Nephron progenitor cell (in vitro differentiated cells): ENCODE measurements at regions not wholly inside any gene's neighbourhood (a gene's known extent, or its start where the extent isn't known, plus 50 kb on each side); places are given as distances from the start of the nearest gene placed in this dataset.
A peak's percentile ranks its signal among the peaks of the same experiment; 100 is the strongest.

Experiments
- DNase-seq: peaks from one replicate; pipeline ENCODE4 v3.0.0; 2021
- H3K27ac Mint-ChIP-seq: 2 replicates; pipeline ENCODE4 v1.8.0; 2021; ENCODE audit warnings: mild to moderate bottlenecking, moderate library complexity, mixed read lengths
- H3K27me3 Mint-ChIP-seq: 2 replicates; pipeline ENCODE4 v1.8.0; 2021; ENCODE audit warnings: mild to moderate bottlenecking, low read depth, mixed read lengths; ENCODE audit not compliant: poor library complexity
- H3K36me3 Mint-ChIP-seq: 2 replicates; pipeline ENCODE4 v1.8.0; 2021; ENCODE audit warnings: low read depth, mixed read lengths
- H3K4me1 Mint-ChIP-seq: 2 replicates; pipeline ENCODE4 v1.8.0; 2021; ENCODE audit warnings: mixed read lengths
- H3K4me3 Mint-ChIP-seq: 2 replicates; pipeline ENCODE4 v1.8.0; 2021; ENCODE audit warnings: mild to moderate bottlenecking, moderate library complexity, mixed read lengths
- H3K9me3 Mint-ChIP-seq: 2 replicates; pipeline ENCODE4 v1.8.0; 2021; ENCODE audit warnings: mild to moderate bottlenecking, moderate library complexity, mixed read lengths
- TF ChIP-seq, protein P1 (sequence below): fragments of 200-600 bp; sonication (generic); IDR thresholded peaks from 2 replicates; pipeline ENCODE4 v1.5.0; 2021; ENCODE audit warnings: antibody characterized with exemption

DNA sequence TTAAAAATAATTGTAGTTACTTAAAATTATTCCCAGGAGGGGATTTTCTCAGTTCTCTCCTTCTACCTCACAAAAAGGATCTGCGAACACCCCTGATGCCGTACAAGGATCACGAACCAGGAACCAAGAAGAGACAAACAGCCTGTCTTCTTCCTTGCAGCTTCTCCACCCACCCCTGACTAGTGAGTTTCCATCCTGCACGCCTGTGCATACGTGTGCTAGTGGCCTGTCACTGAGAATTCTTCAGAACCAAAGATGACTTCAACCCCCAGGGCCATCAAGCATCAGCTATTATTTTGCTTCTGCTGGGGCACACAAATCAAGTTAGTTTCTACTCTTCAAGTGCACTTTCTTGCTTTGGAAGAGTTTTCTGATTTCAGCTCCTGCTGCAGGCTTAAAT lies 175.5 kb upstream of the KLF6 start:
- H3K4me1 Mint-ChIP-seq, result peaks cover 38% of the 10 kb centered on the region
- H3K36me3 Mint-ChIP-seq, result no peaks in the 10 kb centered on the region
- TF ChIP-seq, protein P1, sequence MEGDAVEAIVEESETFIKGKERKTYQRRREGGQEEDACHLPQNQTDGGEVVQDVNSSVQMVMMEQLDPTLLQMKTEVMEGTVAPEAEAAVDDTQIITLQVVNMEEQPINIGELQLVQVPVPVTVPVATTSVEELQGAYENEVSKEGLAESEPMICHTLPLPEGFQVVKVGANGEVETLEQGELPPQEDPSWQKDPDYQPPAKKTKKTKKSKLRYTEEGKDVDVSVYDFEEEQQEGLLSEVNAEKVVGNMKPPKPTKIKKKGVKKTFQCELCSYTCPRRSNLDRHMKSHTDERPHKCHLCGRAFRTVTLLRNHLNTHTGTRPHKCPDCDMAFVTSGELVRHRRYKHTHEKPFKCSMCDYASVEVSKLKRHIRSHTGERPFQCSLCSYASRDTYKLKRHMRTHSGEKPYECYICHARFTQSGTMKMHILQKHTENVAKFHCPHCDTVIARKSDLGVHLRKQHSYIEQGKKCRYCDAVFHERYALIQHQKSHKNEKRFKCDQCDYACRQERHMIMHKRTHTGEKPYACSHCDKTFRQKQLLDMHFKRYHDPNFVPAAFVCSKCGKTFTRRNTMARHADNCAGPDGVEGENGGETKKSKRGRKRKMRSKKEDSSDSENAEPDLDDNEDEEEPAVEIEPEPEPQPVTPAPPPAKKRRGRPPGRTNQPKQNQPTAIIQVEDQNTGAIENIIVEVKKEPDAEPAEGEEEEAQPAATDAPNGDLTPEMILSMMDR, result no peak
- no peak overlapping the region for H3K27ac Mint-ChIP-seq
- H3K9me3 Mint-ChIP-seq, result no peaks in the 10 kb centered on the region
- H3K27me3 Mint-ChIP-seq, result no peaks in the 10 kb centered on the region
- no peak for DNase-seq
- no peak overlapping the region for H3K4me3 Mint-ChIP-seq

DNA sequence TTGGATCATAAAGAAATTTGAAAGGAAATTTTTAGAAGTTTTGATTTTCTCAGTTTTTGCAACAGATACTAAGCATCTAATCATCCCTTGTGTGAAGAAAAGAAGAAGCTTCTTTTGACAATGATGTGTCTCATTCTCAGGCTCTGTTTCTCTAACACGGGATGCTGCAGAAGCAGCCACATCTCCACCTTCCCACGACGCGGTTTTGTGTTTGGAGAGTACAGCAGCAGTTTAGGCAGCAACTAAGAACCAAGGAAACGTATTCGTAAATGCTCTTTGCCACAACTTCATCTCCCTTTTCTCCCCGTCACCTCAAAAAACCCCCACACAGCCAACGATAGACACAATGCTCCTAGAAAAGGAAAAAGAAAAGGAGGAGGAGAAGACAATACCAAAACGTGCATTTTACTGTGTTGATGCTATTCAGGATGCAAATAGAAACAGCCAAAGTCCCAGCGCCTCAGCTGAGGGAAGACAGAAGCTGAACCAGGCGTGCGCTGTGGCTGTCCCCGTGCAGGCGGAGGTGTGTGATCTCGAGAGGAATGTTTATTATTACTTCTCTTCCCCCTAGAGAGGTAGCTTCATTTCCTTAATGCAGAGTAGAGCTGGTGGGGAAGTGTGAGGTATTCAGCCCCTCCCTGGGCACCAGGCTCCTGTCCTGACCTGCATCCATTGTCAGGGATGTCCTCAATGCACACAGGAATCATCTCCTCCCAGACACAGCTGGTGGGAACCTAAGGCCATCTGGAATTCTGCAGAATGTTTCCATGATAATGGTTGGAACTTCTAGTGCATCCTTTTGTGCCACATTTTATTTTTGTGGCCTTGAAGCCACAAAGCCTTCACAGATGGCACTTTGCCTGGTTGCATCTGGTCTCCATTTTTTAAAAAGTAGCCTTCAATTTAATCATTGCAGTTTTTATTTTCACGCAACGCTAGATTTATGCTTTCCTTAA lies 174.6 kb upstream of the KLF6 start:
- H3K27ac Mint-ChIP-seq, result no peak overlapping the region
- no peak overlapping the region for H3K4me3 Mint-ChIP-seq
- H3K27me3 Mint-ChIP-seq, result no peaks in the 10 kb centered on the region
- no peak for DNase-seq
- no peaks in the 10 kb centered on the region for H3K36me3 Mint-ChIP-seq
- TF ChIP-seq, protein P1, result no peak
- peaks cover 44% of the 10 kb centered on the region for H3K4me1 Mint-ChIP-seq
- no peaks in the 10 kb centered on the region for H3K9me3 Mint-ChIP-seq

DNA sequence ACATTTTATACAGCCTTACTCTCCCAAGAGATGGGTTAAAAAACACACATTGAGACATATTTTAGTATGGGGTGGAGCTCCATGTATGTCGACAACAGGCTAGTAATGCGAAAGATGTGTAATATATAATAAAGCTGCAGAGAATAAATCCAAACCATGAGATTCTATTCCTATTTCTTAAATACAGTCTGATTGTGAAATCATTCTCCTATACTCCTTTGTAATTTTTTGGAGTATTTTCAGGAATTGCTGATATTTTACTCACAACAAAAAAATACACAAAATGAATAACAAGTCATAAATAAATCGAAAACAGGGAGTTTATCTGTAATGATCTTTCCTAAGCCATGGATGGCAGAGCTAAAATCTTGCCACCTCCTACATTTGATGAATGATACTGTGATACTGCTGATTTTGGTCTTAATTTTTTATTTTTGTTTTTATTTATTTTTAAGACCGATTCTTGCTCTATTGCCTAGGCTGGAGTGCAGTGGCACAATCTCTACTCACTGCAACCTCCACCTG lies 173.5 kb upstream of the KLF6 start:
- Mint-ChIP-seq H3K27ac (no peak overlapping the region), H3K27me3 (no peaks in the 10 kb centered on the region), H3K4me1 (peaks cover 46% of the 10 kb centered on the region), H3K9me3 (no peaks in the 10 kb centered on the region), H3K36me3 (no peaks in the 10 kb centered on the region), H3K4me3 (no peak overlapping the region)
- DNase-seq, result no peak
- TF ChIP-seq, protein P1, result no peak

DNA sequence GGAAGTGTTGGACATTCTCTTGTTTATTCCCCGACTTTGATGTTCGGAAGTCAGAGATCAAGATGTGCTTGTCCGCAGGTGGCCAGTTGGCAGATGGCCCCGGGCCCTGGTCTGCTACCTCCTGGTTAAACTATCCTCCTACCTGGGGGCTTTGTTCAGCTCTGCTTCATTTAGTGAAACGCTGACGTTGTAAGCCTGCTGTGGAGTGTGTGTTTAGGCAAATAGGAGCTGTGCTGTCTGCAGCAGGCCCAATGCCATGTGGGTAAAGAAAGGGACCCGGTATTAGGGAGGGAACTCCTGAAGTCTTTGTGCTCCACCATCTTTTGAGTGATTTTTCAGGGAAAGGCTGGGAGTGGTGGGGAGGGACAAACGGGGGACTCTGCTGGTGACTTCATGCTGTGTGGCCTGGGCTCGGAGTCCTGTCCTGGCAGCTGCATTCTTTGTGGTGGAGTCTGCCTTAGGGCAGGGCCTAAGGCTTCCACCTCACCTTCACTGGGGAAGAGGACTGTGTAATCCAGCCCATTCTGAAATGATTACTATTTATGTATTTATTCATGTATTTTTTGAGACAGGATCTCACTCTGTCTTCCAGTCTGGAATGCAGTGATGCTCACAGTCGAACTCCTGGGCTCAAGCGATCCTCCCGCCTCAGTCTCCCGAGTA lies 171.1 kb upstream of the KLF6 start:
- no peak for DNase-seq
- Mint-ChIP-seq H3K36me3 (no peaks in the 10 kb centered on the region), H3K4me3 (no peak overlapping the region), H3K27ac (peak overlapping the region; percentile 60), H3K4me1 (peaks cover 43% of the 10 kb centered on the region), H3K9me3 (no peaks in the 10 kb centered on the region), H3K27me3 (no peaks in the 10 kb centered on the region)
- TF ChIP-seq, protein P1, result no peak

DNA sequence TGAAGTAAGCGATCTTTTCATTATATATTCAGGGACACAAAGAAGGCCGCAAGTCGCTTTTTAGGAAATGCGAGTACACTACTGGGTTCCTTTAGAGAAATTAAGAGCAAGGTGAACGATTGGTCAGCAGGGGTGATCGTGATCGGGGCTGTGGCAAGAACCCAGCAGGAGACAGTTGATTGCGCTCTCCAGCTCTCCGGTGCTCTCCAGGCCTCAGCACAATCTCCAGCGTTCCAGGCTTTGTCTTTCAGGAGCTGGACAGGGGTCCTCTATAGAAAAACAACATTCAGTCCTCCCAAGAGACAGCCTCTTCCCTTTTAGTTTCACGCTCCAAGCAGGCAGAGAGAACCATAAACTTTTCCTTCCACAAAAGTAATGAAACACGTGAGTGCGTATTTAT lies 170.5 kb upstream of the KLF6 start:
- Mint-ChIP-seq H3K27ac (peak overlapping the region; percentile 60), H3K4me3 (no peak overlapping the region), H3K4me1 (peaks cover 38% of the 10 kb centered on the region), H3K36me3 (no peaks in the 10 kb centered on the region), H3K9me3 (no peaks in the 10 kb centered on the region), H3K27me3 (no peaks in the 10 kb centered on the region)
- DNase-seq, result peak; percentile 23
- TF ChIP-seq, protein P1, result no peak
